Thoracic aorta (tissue), 2 donors: ENCODE measurements at regions not wholly inside any gene's neighbourhood (a gene's known extent, or its start where the extent isn't known, plus 50 kb on each side); places are given as distances from the start of the nearest gene placed in this dataset.

Experiments used
- ATAC-seq: fragments of 150-250 bp; one replicate; pipeline ENCODE4 v1.8.0; 2017; ENCODE audit warnings: low read depth; ENCODE audit not compliant: insufficient number of reproducible peaks, low FRiP score
- DNase-seq: peaks from one replicate; pipeline ENCODE4 v3.0.0-alpha.2; 2020; ENCODE audit warnings: low spot score
- H3K27ac ChIP-seq, 2 donors: fragments of 200-600 bp; sonication (generic); 1 replicate in 1 of 2; 2 replicates in 1 of 2; pipeline ENCODE4 v1.5.1; 2016; ENCODE audit warnings: mild to moderate bottlenecking in 2 of 2, moderate library complexity in 2 of 2
- H3K27me3 ChIP-seq: fragments of 200-600 bp; sonication (generic); replicated peaks from 2 replicates; pipeline ENCODE4 v1.6.0; 2016; ENCODE audit warnings: mild to moderate bottlenecking; ENCODE audit not compliant: insufficient read depth
- H3K36me3 ChIP-seq: fragments of 200-600 bp; sonication (generic); one replicate; pipeline ENCODE4 v1.5.1; 2016
- H3K4me1 ChIP-seq, 2 donors: fragments of 200-600 bp; sonication (generic); 1 replicate in 1 of 2; 2 replicates in 1 of 2; pipeline versions ENCODE4 v1.5.1 to v1.6.0; 2016; ENCODE audit warnings: low read depth in 2 of 2, mild to moderate bottlenecking in 1 of 2; ENCODE audit not compliant: control insufficient read depth in 1 of 2
- H3K4me3 ChIP-seq: fragments of 200-600 bp; sonication (generic); 2 replicates; pipeline ENCODE4 v1.5.1; 2016; ENCODE audit warnings: mild to moderate bottlenecking
- H3K9me3 ChIP-seq: fragments of 200-600 bp; sonication (generic); 2 replicates; pipeline ENCODE4 v1.5.1; 2016
- CTCF ChIP-seq: fragments of 200-600 bp; sonication (generic); IDR thresholded peaks from one replicate; pipeline ENCODE4 v1.5.1; 2019; ENCODE audit warnings: antibody characterized with exemption

DNA sequence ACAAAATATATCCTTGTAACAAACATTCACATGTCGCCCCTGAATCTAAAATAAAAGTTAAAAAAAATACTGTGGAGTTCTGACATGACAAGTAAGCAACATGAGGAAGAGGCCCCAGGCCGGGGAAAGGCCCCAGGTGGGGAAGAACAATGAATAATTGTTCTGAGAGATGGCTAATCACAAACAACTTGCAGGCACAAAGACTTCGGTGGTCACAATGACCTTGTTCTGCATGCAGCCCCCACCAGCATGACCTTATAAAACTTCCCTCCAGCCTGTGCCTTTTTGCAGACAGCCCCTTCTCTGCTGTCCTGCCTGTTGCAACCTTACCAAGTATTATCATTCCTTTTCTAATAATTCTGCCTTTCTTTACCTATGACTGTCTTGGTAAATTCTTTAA lies 95.7 kb upstream of the MYLIP start:
- no peaks in the 10 kb centered on the region for H3K36me3 ChIP-seq
- H3K27ac ChIP-seq: no peak overlapping the region
- DNase-seq (no peak), ATAC-seq (no peak)
- no peak for TF ChIP-seq CTCF
- no peaks in the 10 kb centered on the region for H3K9me3 ChIP-seq
- no peaks in the 10 kb centered on the region for H3K4me1 ChIP-seq
- no peak overlapping the region for H3K4me3 ChIP-seq
- H3K27me3 ChIP-seq: no peaks in the 10 kb centered on the region

DNA sequence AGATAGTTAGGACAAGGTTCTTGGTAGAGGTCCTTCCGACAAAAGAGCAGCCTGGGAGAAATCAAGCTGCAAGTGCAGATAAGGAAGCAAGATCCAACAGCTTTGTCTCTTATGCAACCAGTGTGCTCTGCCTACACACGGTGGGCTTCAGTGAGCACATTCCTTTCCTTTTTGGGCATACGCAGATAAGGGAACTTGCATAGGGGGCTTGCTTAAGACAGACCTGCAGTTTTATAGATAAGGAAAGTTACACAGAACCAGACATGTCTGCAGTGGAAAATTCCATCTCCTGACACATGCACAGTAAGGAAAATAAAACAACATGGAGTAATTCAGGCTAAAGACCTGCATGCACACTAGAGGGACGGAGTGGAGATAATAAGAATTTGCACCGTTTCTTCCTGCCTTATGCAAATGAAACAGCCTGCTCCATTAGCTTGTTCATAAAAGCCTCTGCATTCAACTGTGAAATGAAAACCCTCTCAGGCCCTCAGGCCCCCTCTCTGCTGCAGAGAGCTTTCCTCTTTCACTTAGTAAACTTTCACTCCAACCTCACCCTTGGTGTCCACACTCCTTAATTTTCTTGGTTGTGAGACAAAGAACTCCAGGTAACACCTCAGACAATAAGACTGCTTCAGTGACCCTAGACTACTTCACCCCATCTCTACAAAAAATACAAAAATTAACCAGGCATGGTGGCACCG lies 97.5 kb upstream of the MYLIP start:
- ATAC-seq: no peak
- H3K27me3 ChIP-seq: no peaks in the 10 kb centered on the region
- H3K9me3 ChIP-seq: no peaks in the 10 kb centered on the region
- H3K27ac ChIP-seq: no peak overlapping the region
- no peaks in the 10 kb centered on the region for H3K36me3 ChIP-seq
- no peak overlapping the region for H3K4me3 ChIP-seq
- no peak for DNase-seq
- TF ChIP-seq CTCF: no peak
- H3K4me1 ChIP-seq: no peaks in the 10 kb centered on the region

- DNase-seq: no peak
- Histone ChIP-seq H3K4me1 (no peaks in the 10 kb centered on the region), H3K27me3 (no peaks in the 10 kb centered on the region), H3K27ac (no peak overlapping the region), H3K4me3 (no peak overlapping the region), H3K9me3 (no peaks in the 10 kb centered on the region), H3K36me3 (no peaks in the 10 kb centered on the region)
- TF ChIP-seq CTCF: no peak
- ATAC-seq: no peak
These were observed 99.9 kb upstream of the MYLIP start for GRCh38 chr6:16028966-16029365.

GRCh38 chr6:16020259-16020658 lies 108.6 kb upstream of the MYLIP start:
- no peak for ATAC-seq
- no peaks in the 10 kb centered on the region for H3K4me1 ChIP-seq
- no peaks in the 10 kb centered on the region for H3K27me3 ChIP-seq
- no peak for DNase-seq
- no peak for TF ChIP-seq CTCF
- H3K4me3 ChIP-seq: no peak overlapping the region
- no peaks in the 10 kb centered on the region for H3K36me3 ChIP-seq
- H3K27ac ChIP-seq: no peak overlapping the region
- no peaks in the 10 kb centered on the region for H3K9me3 ChIP-seq

- Histone ChIP-seq H3K4me1 (no peaks in the 10 kb centered on the region), H3K4me3 (no peak overlapping the region), H3K36me3 (no peaks in the 10 kb centered on the region), H3K27ac (no peak overlapping the region), H3K9me3 (no peaks in the 10 kb centered on the region), H3K27me3 (no peaks in the 10 kb centered on the region)
- no peak for TF ChIP-seq CTCF
- no peak for DNase-seq
- ATAC-seq: no peak
These were observed 109.4 kb upstream of the MYLIP start for GRCh38 chr6:16019462-16019861.
